ENCODE measurements at regions not wholly inside any gene's neighbourhood (a gene's known extent, or its start where the extent isn't known, plus 50 kb on each side); places are given as distances from the start of the nearest gene placed in this dataset.

GRCh38 chr15:62782071-62782841 is 260.3 kb upstream of the TPM1 start:
- H3K27me3 ChIP-seq (ENCODE audit: control insufficient read depth, insufficient read depth, low read length, poor library complexity, severe bottlenecking), result no peaks in the 10 kb centered on the region
- WGBS, 2 experiments (ENCODE audit: insufficient coverage in 1 of 2, insufficient read length in 1 of 2), result 68 to 86% methylated on average over 6 to 11 of the region's 11 CpGs
- no peak overlapping the region for H3K4me3 Mint-ChIP-seq
- peaks cover 7% of the 10 kb centered on the region for H3K4me1 Mint-ChIP-seq
- peaks cover 55% of the 10 kb centered on the region for H3K36me3 ChIP-seq (ENCODE audit: control insufficient read depth, insufficient read depth, low read length)
- no peaks in the 10 kb centered on the region for H3K4me1 ChIP-seq (ENCODE audit: control insufficient read depth, insufficient read depth, low read length)
- peak; percentile 81 for TF ChIP-seq CTCF (conservative IDR thresholded peaks at IDR 0.05)
- H3K27ac Mint-ChIP-seq, result peak overlapping the region; percentile 77
- peaks cover 4% of the 10 kb centered on the region for H3K9me3 ChIP-seq (ENCODE audit: control insufficient read depth, low read length)
- peaks cover 75% of the 10 kb centered on the region for H3K36me3 Mint-ChIP-seq (ENCODE audit: low read depth)
- H3K9ac ChIP-seq (ENCODE audit: extremely low read depth, low read length, poor library complexity, severe bottlenecking), result no peak overlapping the region
- peak; percentile 83 for DNase-seq
- H3K4me3 ChIP-seq (ENCODE audit: low read length), result no peak overlapping the region
- no peak overlapping the region for H3K27ac ChIP-seq (ENCODE audit: low read depth, low read length)
- H3K9me3 Mint-ChIP-seq, result no peaks in the 10 kb centered on the region
- no peaks in the 10 kb centered on the region for H3K27me3 Mint-ChIP-seq (ENCODE audit: insufficient read depth)

DNA sequence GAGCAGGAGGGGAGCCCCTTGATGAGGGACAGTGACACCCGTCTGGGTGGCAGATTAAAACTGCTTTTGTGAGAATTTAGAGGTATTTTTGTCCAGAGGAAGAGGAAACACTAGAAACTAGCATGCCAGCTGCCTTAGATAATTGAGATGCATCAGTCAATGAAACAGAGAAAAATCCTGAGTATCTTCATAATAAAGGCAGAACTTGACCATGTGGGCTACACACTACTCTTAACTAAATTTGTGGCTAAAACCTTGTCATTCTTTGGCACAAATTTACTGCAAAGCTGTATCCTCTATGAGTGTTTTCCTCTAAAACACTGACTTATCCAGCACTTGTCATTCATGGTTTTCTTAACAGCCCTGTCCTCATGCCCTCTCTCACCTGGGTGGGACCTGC is 259.7 kb upstream of the TPM1 start:
- peak overlapping the region; percentile 77 for H3K27ac Mint-ChIP-seq
- H3K4me1 ChIP-seq (ENCODE audit: control insufficient read depth, insufficient read depth, low read length), result no peaks in the 10 kb centered on the region
- peaks cover 72% of the 10 kb centered on the region for H3K36me3 Mint-ChIP-seq (ENCODE audit: low read depth)
- H3K9me3 ChIP-seq (ENCODE audit: control insufficient read depth, low read length), result peaks cover 4% of the 10 kb centered on the region
- DNase-seq, result no peak
- H3K4me3 ChIP-seq (ENCODE audit: low read length), result no peak overlapping the region
- H3K36me3 ChIP-seq (ENCODE audit: control insufficient read depth, insufficient read depth, low read length), result peaks cover 54% of the 10 kb centered on the region
- H3K4me1 Mint-ChIP-seq, result peaks cover 7% of the 10 kb centered on the region
- no peak overlapping the region for H3K27ac ChIP-seq (ENCODE audit: low read depth, low read length)
- no peak overlapping the region for H3K4me3 Mint-ChIP-seq
- no peaks in the 10 kb centered on the region for H3K27me3 ChIP-seq (ENCODE audit: control insufficient read depth, insufficient read depth, low read length, poor library complexity, severe bottlenecking)
- 57 to 90% methylated on average over 1 of the region's 1 CpG for WGBS, 2 experiments (ENCODE audit: insufficient coverage in 1 of 2, insufficient read length in 1 of 2)
- no peaks in the 10 kb centered on the region for H3K27me3 Mint-ChIP-seq (ENCODE audit: insufficient read depth)
- no peaks in the 10 kb centered on the region for H3K9me3 Mint-ChIP-seq
- no peak overlapping the region for H3K9ac ChIP-seq (ENCODE audit: extremely low read depth, low read length, poor library complexity, severe bottlenecking)
- no peak for TF ChIP-seq CTCF (conservative IDR thresholded peaks at IDR 0.05)

- Histone ChIP-seq H3K4me1 (ENCODE audit: control insufficient read depth, insufficient read depth, low read length) (no peaks in the 10 kb centered on the region), H3K9me3 (ENCODE audit: control insufficient read depth, low read length) (peaks cover 4% of the 10 kb centered on the region), H3K4me3 (ENCODE audit: low read length) (no peak overlapping the region), H3K9ac (ENCODE audit: extremely low read depth, low read length, poor library complexity, severe bottlenecking) (no peak overlapping the region), H3K36me3 (ENCODE audit: control insufficient read depth, insufficient read depth, low read length) (peaks cover 54% of the 10 kb centered on the region), H3K27ac (ENCODE audit: low read depth, low read length) (no peak overlapping the region), H3K27me3 (ENCODE audit: control insufficient read depth, insufficient read depth, low read length, poor library complexity, severe bottlenecking) (no peaks in the 10 kb centered on the region)
- 95 to 100% methylated on average over 3 to 14 of the region's 14 CpGs for WGBS, 2 experiments (ENCODE audit: insufficient coverage in 1 of 2, insufficient read length in 1 of 2)
- H3K36me3 Mint-ChIP-seq (ENCODE audit: low read depth), result peaks cover 70% of the 10 kb centered on the region
- peak overlapping the region; percentile 56 for H3K27ac Mint-ChIP-seq
- H3K4me1 Mint-ChIP-seq, result peaks cover 7% of the 10 kb centered on the region
- no peak overlapping the region for H3K4me3 Mint-ChIP-seq
- no peak for DNase-seq
- no peaks in the 10 kb centered on the region for H3K9me3 Mint-ChIP-seq
- no peaks in the 10 kb centered on the region for H3K27me3 Mint-ChIP-seq (ENCODE audit: insufficient read depth)
- no peak for TF ChIP-seq CTCF (conservative IDR thresholded peaks at IDR 0.05)
Observed at GRCh38 chr15:62783303-62783957, 259.1 kb upstream of the TPM1 start.

All from endodermal cell (in vitro differentiated cells).